NB4 (cell line): ENCODE measurements at regions not wholly inside any gene's neighbourhood (a gene's known extent, or its start where the extent isn't known, plus 50 kb on each side); places are given as distances from the start of the nearest gene placed in this dataset.

Experiments
- DNase-seq: peaks from one replicate; pipeline ENCODE4 v3.0.0; 2010; ENCODE audit warnings: low read depth
- H3K4me3 ChIP-seq: one replicate; pipeline ENCODE4 v1.5.1; 2011; ENCODE audit warnings: mild to moderate bottlenecking, low read depth, low read length, moderate library complexity
- CTCF ChIP-seq: IDR thresholded peaks from one replicate; pipeline ENCODE4 v1.5.1; 2012; ENCODE audit warnings: low read depth, low read length
- MYC ChIP-seq: IDR thresholded peaks from 2 replicates; pipeline ENCODE4 v1.6.1; 2011; ENCODE audit warnings: low read depth, low read length
- POLR2A ChIP-seq: IDR thresholded peaks from 2 replicates; pipeline ENCODE4 v1.6.1; 2011; ENCODE audit warnings: mild to moderate bottlenecking; ENCODE audit not compliant: insufficient read length; ENCODE audit errors: extremely low read depth
- TF ChIP-seq, protein P1 (sequence below): IDR thresholded peaks from 2 replicates; pipeline ENCODE4 v1.6.1; 2011; ENCODE audit warnings: low read depth, low read length

GRCh38 chr4:1572964-1573720 is 111.0 kb downstream of the FAM53A start:
- TF ChIP-seq MYC (no peak), POLR2A (no peak)
- DNase-seq, result no peak
- no peak overlapping the region for H3K4me3 ChIP-seq

- no peak for DNase-seq
- TF ChIP-seq, protein P1, sequence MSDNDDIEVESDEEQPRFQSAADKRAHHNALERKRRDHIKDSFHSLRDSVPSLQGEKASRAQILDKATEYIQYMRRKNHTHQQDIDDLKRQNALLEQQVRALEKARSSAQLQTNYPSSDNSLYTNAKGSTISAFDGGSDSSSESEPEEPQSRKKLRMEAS, result no peak
- TF ChIP-seq CTCF, result no peak
- no peak overlapping the region for H3K4me3 ChIP-seq
Observed at GRCh38 chr4:1572521-1572920, 111.6 kb downstream of the FAM53A start.

DNA sequence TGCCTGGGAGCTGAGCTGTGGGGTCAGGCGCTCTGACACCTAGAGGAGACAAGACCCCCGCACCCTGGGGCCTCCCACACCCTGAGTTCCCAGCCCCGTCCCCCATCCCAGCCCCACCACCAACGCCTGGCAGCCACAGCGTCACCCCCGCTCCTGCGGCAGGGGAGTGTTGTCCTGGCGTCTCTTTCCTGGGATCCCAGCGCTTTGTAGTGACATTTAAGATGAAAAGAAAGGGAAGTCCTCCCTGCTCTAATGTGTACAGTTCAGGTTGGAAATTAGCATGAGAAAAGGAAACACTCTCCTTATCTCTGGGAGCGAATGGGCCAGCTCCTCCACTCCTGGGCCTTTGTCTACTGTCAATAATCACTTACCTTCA is 112.1 kb downstream of the FAM53A start:
- DNase-seq, result no peak
- TF ChIP-seq POLR2A (no peak), MYC (no peak), CTCF (no peak)
- TF ChIP-seq, protein P1, result no peak
- H3K4me3 ChIP-seq, result no peak overlapping the region

DNA sequence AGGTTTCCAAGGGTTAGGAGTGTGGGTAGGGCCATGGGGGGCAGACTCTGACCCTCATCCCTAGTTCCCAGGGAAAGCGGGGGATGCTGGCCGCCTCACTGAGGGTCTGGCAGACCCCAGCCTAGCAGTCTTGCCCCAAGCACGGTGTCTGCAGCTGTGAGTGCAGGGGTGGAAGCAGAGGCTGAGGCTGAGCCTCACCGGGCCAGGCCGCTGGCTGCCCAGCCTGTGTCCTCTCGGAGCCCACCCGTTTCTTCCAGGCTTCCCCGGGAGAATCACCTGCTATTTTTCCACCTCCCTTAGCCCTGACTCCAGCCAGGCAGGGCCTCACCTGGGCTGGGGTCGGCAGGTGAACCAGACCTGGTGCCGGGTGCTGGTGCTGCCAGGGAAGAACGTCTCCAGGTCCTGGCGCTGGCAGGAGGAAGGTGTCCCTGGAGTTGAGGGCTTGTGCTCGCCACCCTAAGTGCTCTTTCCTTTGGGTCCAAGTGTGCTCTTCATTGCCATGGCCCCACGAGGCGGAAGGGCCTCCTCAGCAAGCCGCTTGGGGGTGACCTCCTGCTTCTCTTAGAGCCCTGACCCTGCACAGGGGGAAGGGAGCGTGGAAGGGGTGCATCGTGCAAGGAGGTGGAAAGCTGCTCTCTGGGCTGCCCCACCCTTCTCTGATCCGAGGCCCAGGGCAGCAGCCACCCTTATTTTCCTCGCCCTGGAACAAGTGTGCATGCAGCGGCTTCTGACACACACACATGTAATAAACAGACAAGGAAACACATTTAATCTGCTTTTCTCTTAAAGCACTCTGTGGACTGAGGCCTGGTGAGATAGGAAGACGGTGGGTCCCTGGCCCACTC is 112.7 kb downstream of the FAM53A start:
- no peak for TF ChIP-seq MYC
- TF ChIP-seq POLR2A, result no peak
- TF ChIP-seq, protein P1, result no peak
- no peak for TF ChIP-seq CTCF
- H3K4me3 ChIP-seq, result no peak overlapping the region
- DNase-seq, result no peak

GRCh38 chr4:1570291-1571164 is 113.6 kb downstream of the FAM53A start:
- H3K4me3 ChIP-seq, result no peak overlapping the region
- TF ChIP-seq, protein P1, result no peak
- no peak for TF ChIP-seq MYC
- no peak for TF ChIP-seq POLR2A
- no peak for TF ChIP-seq CTCF
- no peak for DNase-seq

GRCh38 chr4:1569461-1570151 is 114.5 kb downstream of the FAM53A start:
- no peak overlapping the region for H3K4me3 ChIP-seq
- DNase-seq, result no peak
- TF ChIP-seq MYC (no peak), CTCF (no peak), POLR2A (no peak)
- TF ChIP-seq, protein P1, result no peak
